GM12878 (cell line): ENCODE measurements at regions not wholly inside any gene's neighbourhood (a gene's known extent, or its start where the extent isn't known, plus 50 kb on each side); places are given as distances from the start of the nearest gene placed in this dataset.

Experiments used
- MXI1 ChIP-seq: fragments of 150-350 bp; IDR thresholded peaks from 2 replicates; pipeline ENCODE4 v1.6.1; 2011; ENCODE audit warnings: low read depth, mild to moderate bottlenecking, inconsistent platforms, low read length, improper control_type of control experiment
- MYC ChIP-seq: IDR thresholded peaks from 2 replicates; pipeline ENCODE4 v1.6.1; 2011; ENCODE audit warnings: mild to moderate bottlenecking, low read length, moderate library complexity, inconsistent platforms; ENCODE audit not compliant: insufficient read depth, insufficient replicate concordance, insufficient read length, severe bottlenecking
- POLR2AphosphoS5 ChIP-seq: IDR thresholded peaks from 2 replicates; pipeline ENCODE4 v1.6.1; 2011; ENCODE audit warnings: mild to moderate bottlenecking, low read length, inconsistent platforms
- TF ChIP-seq, protein P1 (sequence below), 3 experiments: IDR thresholded peaks in 2 of 3; conservative IDR thresholded peaks in 1 of 3; 2 replicates each; pipeline ENCODE4 v1.5.1; 2011; ENCODE audit warnings: low read depth in 3 of 3, low read length in 3 of 3, mild to moderate bottlenecking in 3 of 3, control low read depth in 2 of 3, moderate library complexity in 2 of 3, inconsistent platforms in 1 of 3, mixed read lengths in 1 of 3; ENCODE audit not compliant: control insufficient read depth in 2 of 3, insufficient read depth in 1 of 3; ENCODE audit errors: extremely low read depth in 1 of 3

GRCh38 chr13:54628383-54628782 lies 1599.8 kb downstream of the OLFM4 start:
- TF ChIP-seq MXI1 (no peak), MYC (no peak), POLR2AphosphoS5 (no peak)
- TF ChIP-seq, protein P1, sequence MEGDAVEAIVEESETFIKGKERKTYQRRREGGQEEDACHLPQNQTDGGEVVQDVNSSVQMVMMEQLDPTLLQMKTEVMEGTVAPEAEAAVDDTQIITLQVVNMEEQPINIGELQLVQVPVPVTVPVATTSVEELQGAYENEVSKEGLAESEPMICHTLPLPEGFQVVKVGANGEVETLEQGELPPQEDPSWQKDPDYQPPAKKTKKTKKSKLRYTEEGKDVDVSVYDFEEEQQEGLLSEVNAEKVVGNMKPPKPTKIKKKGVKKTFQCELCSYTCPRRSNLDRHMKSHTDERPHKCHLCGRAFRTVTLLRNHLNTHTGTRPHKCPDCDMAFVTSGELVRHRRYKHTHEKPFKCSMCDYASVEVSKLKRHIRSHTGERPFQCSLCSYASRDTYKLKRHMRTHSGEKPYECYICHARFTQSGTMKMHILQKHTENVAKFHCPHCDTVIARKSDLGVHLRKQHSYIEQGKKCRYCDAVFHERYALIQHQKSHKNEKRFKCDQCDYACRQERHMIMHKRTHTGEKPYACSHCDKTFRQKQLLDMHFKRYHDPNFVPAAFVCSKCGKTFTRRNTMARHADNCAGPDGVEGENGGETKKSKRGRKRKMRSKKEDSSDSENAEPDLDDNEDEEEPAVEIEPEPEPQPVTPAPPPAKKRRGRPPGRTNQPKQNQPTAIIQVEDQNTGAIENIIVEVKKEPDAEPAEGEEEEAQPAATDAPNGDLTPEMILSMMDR (IDR thresholded peaks at IDR 0.05 in 2 of 3, conservative IDR thresholded peaks at IDR 0.05 in 1 of 3; ENCODE audit: control insufficient read depth in 2 of 3, extremely low read depth in 1 of 3, insufficient read depth in 1 of 3, low read depth in 3 of 3, low read length in 3 of 3) = no peak
